Right lobe of liver (tissue), 6 donors: ENCODE measurements at regions not wholly inside any gene's neighbourhood (a gene's known extent, or its start where the extent isn't known, plus 50 kb on each side); places are given as distances from the start of the nearest gene placed in this dataset.

Experiments
- ATAC-seq, 4 donors: fragments of 200-7000 bp; cut with Tn5 transposase; one replicate each; pipeline ENCODE4 v1.9.1; 2020; ENCODE audit warnings: mild to moderate bottlenecking in 4 of 4, moderate library complexity in 4 of 4
- DNase-seq, 3 donors: peaks; one replicate each; pipeline ENCODE4 v3.0.0-alpha.2; 2020
- H3K27ac ChIP-seq, 3 donors: fragments of 200-600 bp; one replicate each; pipeline ENCODE4 v1.8.0; 2022
- H3K27me3 ChIP-seq, 2 donors: fragments of 200-600 bp; one replicate each; pipeline ENCODE4 v1.8.0; 2022
- H3K36me3 ChIP-seq, 4 donors: fragments of 200-600 bp; sonication (generic) in 1 of 4; one replicate each; pipeline versions ENCODE4 v1.5.1 to v1.8.0; 2017 to 2022; ENCODE audit warnings: control low read depth in 1 of 4
- H3K4me1 ChIP-seq, 4 donors: fragments of 200-600 bp; sonication (generic) in 1 of 4; one replicate each; pipeline versions ENCODE4 v1.5.1 to v1.8.0; 2017 to 2022; ENCODE audit warnings: control low read depth in 1 of 4
- H3K4me3 ChIP-seq, 3 donors: fragments of 200-600 bp; one replicate each; pipeline ENCODE4 v1.8.0; 2022
- H3K9me3 ChIP-seq, 4 donors: fragments of 200-600 bp; sonication (generic) in 1 of 4; one replicate each; pipeline versions ENCODE4 v1.5.1 to v1.8.0; 2017 to 2022; ENCODE audit warnings: control low read depth in 1 of 4
- POLR2A ChIP-seq: fragments of 450-650 bp; IDR thresholded peaks from one replicate; pipeline ENCODE4 v1.6.1; 2017; ENCODE audit warnings: antibody characterized with exemption, mild to moderate bottlenecking
- WGBS: methylation state at CpG from one replicate; pipeline ENCODE4 v1.1.6; 2018; ENCODE audit warnings: low coverage, low lambda C conversion rate; ENCODE audit not compliant: insufficient coverage; ENCODE audit errors: missing lambda C conversion rate; 5-methylcytosine and 5-hydroxymethylcytosine counted together
- intact Hi-C, 2 donors: fragments of 100-400 bp; cut with DNase I; formaldehyde crosslinking; loops; one replicate each; pipeline versions ENCODE4 v1.11.2 to v1.14.1; 2022
- TF ChIP-seq, protein P1 (sequence below), 4 donors: fragments of 200-600 bp in 3 of 4; fragments of 450-650 bp in 1 of 4; IDR thresholded peaks; one replicate each; pipeline versions ENCODE4 v1.5.1 to v1.8.0; 2016 to 2022; ENCODE audit warnings: antibody characterized with exemption in 4 of 4, mild to moderate bottlenecking in 2 of 4
- donor health status: DM: no; HTN: yes; CAD: no.
- donor health status: DM: no; HTN: no; CAD: no.
- donor health status: DM: no; HTN: no; CAD: no.
- donor health status: DM: no; HTN: yes; CAD: no.
- donor health status: DM: no; HTN: yes; CAD: no.

DNA sequence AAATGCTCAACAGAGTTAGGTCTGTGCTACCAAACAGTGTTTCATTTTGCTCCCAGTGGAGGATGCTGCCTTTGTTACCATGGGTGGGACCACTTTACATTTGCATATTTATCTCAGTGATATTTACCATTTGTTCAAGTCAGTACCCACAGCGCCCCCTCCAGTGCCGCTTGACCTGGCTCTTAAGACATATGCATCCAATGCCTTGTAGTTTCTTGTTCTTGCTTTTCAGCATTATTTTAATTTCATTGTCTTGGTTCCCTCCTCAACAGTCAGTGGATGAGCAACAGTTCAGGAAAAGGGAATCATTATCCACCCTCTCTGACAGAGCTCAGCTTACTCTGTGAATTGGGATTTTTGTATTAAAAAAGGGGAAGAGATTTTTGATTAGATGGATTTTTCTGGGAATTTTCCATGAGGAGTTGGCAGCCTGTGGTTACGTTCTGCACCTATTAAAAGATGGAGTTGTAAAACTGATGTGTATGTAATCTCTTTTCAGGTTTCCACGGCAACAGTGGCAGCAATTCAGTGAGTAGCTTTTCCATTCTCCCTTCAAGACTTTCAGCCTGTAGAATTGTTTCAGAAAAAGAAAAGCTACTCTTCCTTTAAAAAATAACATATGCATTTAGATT is 240.5 kb upstream of the DAAM1 start:
- 81% methylated on average over 4 of the region's 4 CpGs for WGBS
- intact Hi-C loops = no loop called here
- no peaks in the 10 kb centered on the region for H3K9me3 ChIP-seq

DNA sequence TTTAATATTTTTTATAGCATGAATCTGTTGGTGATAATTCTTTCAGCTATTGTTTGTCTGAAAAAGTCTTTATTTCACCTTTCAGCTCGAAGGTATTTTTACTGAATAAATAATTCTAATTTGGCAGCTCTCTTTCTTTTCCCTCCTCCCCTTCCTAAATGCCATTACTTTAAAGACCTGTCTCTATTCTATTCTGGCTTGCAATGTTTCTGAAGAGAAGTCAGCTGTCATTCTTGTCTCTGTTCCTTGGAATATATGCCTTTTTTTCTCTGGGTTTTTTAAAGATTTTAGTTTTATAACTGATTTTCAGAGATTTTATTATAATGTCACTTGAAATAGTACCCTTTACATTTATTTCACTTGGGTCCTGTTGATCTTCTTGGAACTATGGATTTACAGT is 237.9 kb upstream of the DAAM1 start:
- Histone ChIP-seq H3K36me3 (no peaks in the 10 kb centered on the region), H3K4me1 (no peaks in the 10 kb centered on the region), H3K27me3 (no peaks in the 10 kb centered on the region), H3K4me3 (no peak overlapping the region), H3K9me3 (no peaks in the 10 kb centered on the region), H3K27ac (no peak overlapping the region)
- no peak for ATAC-seq
- TF ChIP-seq, protein P1, sequence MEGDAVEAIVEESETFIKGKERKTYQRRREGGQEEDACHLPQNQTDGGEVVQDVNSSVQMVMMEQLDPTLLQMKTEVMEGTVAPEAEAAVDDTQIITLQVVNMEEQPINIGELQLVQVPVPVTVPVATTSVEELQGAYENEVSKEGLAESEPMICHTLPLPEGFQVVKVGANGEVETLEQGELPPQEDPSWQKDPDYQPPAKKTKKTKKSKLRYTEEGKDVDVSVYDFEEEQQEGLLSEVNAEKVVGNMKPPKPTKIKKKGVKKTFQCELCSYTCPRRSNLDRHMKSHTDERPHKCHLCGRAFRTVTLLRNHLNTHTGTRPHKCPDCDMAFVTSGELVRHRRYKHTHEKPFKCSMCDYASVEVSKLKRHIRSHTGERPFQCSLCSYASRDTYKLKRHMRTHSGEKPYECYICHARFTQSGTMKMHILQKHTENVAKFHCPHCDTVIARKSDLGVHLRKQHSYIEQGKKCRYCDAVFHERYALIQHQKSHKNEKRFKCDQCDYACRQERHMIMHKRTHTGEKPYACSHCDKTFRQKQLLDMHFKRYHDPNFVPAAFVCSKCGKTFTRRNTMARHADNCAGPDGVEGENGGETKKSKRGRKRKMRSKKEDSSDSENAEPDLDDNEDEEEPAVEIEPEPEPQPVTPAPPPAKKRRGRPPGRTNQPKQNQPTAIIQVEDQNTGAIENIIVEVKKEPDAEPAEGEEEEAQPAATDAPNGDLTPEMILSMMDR (IDR thresholded peaks at IDR 0.05) = no peak
- TF ChIP-seq POLR2A = no peak
- 14% methylated on average over 1 of the region's 1 CpG for WGBS
- intact Hi-C loops = no loop called here
- DNase-seq = no peak

More for the DNA sequence above, 240.5 kb upstream of the DAAM1 start:
- DNase-seq (no peak), ATAC-seq (no peak)
- H3K4me3 ChIP-seq = no peak overlapping the region
- no peak overlapping the region for H3K27ac ChIP-seq
- TF ChIP-seq, protein P1 (IDR thresholded peaks at IDR 0.05) = no peak
- TF ChIP-seq POLR2A = no peak
- no peaks in the 10 kb centered on the region for H3K27me3 ChIP-seq
- no peaks in the 10 kb centered on the region for H3K4me1 ChIP-seq
- H3K36me3 ChIP-seq = no peaks in the 10 kb centered on the region

DNA sequence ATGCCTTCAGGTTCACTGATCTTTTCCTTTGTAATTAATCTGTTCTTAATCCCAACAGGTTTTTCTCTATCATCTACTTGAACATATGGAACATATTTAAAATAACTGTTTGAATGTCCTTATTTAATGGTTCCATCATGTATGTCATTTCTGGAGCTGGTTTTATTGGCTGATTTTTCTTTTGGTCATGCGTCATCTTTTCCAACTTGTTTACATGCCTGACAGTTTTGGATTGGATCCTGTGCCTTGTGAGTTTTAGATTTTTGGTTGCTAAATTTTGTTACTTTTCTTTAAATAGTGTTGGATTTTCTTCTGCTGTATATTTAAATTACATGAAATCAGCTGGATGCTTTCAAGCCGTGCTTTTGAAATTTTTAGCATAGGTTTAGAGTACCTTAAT is 237.3 kb upstream of the DAAM1 start:
- no peak overlapping the region for H3K4me3 ChIP-seq
- no peak overlapping the region for H3K27ac ChIP-seq
- no peak for TF ChIP-seq POLR2A
- TF ChIP-seq, protein P1 (IDR thresholded peaks at IDR 0.05) = no peak
- H3K27me3 ChIP-seq = no peaks in the 10 kb centered on the region
- ATAC-seq (no peak), DNase-seq (no peak)
- no peaks in the 10 kb centered on the region for H3K4me1 ChIP-seq
- 89% methylated on average over 2 of the region's 2 CpGs for WGBS
- no peaks in the 10 kb centered on the region for H3K9me3 ChIP-seq
- intact Hi-C loops = no loop called here
- H3K36me3 ChIP-seq = no peaks in the 10 kb centered on the region

DNA sequence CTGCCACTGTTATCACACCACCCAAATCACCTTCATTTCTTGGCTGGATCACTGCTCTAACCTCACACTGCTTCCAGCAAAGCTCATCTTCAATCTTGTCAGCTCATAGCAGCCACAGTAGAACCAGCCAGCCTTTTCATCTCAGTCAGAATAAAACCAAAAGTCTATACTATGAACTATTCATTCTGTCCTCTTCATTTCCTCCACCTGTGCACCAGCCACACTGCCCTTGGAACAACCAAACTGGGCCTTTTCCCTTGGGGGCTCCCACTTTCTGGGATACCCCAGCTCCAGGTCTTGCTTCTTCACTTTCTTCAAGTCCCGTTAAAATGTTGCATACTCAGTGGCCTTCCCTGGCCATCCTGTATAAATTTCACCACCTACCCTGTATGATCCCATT is 234.4 kb upstream of the DAAM1 start:
- H3K36me3 ChIP-seq = no peaks in the 10 kb centered on the region
- WGBS = 89% methylated on average over 1 of the region's 1 CpG
- no peaks in the 10 kb centered on the region for H3K9me3 ChIP-seq
- ATAC-seq (no peak), DNase-seq (no peak)
- intact Hi-C loops = no loop called here
- no peak overlapping the region for H3K27ac ChIP-seq
- no peaks in the 10 kb centered on the region for H3K27me3 ChIP-seq
- no peaks in the 10 kb centered on the region for H3K4me1 ChIP-seq
- H3K4me3 ChIP-seq = no peak overlapping the region
- TF ChIP-seq POLR2A = no peak
- TF ChIP-seq, protein P1 (IDR thresholded peaks at IDR 0.05) = no peak
